Stomach (tissue), 4 donors: ENCODE measurements at regions not wholly inside any gene's neighbourhood (a gene's known extent, or its start where the extent isn't known, plus 50 kb on each side); places are given as distances from the start of the nearest gene placed in this dataset.

Experiments
- POLR2A ChIP-seq, 4 donors: fragments of 450-650 bp; IDR thresholded peaks; one replicate each; pipeline ENCODE4 v1.6.1; 2016; ENCODE audit warnings: antibody characterized with exemption in 4 of 4, control low read depth in 2 of 4, mild to moderate bottlenecking in 1 of 4, moderate library complexity in 1 of 4
- TF ChIP-seq, protein P1 (sequence below), 7 experiments: fragments of 450-650 bp in 4 of 7; fragments of 200-600 bp in 3 of 7; sonication (generic) in 3 of 7; IDR thresholded peaks; one replicate each; pipeline ENCODE4 v1.5.1; 2016 to 2019; ENCODE audit warnings: antibody characterized with exemption in 7 of 7, control low read depth in 2 of 7, mild to moderate bottlenecking in 1 of 7

DNA sequence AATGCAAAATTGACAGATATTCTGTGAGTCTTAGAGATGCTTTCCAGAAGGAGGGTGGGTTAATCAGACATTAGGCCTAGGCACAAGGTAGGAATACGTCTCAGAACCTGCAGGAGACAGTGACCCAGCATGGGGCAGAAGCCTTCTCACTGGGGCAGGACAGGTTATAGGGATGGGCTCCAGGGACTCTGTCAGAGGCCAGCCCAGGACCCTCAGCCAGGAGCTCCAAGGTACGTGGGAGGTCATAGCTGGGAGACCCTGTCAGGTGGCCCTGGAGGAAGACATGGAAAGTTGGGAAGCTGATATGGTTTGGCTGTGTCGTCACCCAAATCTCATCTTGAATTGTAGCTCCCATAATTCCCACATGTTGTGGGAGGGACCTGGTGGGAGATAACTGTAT lies 450.4 kb downstream of the GADD45G start:
- TF ChIP-seq, protein P1, sequence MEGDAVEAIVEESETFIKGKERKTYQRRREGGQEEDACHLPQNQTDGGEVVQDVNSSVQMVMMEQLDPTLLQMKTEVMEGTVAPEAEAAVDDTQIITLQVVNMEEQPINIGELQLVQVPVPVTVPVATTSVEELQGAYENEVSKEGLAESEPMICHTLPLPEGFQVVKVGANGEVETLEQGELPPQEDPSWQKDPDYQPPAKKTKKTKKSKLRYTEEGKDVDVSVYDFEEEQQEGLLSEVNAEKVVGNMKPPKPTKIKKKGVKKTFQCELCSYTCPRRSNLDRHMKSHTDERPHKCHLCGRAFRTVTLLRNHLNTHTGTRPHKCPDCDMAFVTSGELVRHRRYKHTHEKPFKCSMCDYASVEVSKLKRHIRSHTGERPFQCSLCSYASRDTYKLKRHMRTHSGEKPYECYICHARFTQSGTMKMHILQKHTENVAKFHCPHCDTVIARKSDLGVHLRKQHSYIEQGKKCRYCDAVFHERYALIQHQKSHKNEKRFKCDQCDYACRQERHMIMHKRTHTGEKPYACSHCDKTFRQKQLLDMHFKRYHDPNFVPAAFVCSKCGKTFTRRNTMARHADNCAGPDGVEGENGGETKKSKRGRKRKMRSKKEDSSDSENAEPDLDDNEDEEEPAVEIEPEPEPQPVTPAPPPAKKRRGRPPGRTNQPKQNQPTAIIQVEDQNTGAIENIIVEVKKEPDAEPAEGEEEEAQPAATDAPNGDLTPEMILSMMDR (IDR thresholded peaks at IDR 0.05): no peak
- no peak for TF ChIP-seq POLR2A (IDR thresholded peaks at IDR 0.05)
